Testis (tissue), 2 donors: ENCODE measurements at regions not wholly inside any gene's neighbourhood (a gene's known extent, or its start where the extent isn't known, plus 50 kb on each side); places are given as distances from the start of the nearest gene placed in this dataset.

Experiments used
- POLR2A ChIP-seq: fragments of 450-650 bp; IDR thresholded peaks from one replicate; pipeline ENCODE4 v1.6.1; 2017; ENCODE audit warnings: antibody characterized with exemption, mild to moderate bottlenecking, moderate library complexity
- TF ChIP-seq, protein P1 (sequence below), 3 experiments: fragments of 450-650 bp in 2 of 3; fragments of 200-600 bp in 1 of 3; sonication (generic) in 1 of 3; IDR thresholded peaks; one replicate each; pipeline ENCODE4 v1.5.1; 2016 to 2019; ENCODE audit warnings: antibody characterized with exemption in 3 of 3, mild to moderate bottlenecking in 2 of 3, moderate library complexity in 1 of 3

DNA sequence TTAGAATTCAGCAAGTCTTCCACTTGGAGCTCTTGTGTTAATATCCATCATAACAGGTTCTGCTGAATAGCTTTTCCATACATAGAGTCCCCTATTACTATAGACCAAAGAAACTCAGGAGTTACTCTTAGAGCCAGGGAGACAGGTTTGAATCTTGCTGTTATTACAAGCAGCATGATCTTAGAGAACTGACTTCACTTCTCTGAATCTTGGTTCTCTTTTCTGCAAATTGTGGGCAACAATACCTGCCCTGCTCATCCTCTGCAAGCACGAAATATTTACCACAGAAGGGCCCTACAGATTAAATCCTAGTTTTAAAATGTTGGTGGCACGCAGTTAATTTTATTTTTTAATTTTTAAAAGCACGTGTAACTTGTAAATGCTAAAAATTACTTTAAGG, 111.7 kb downstream of the TLR4 start:
- TF ChIP-seq, protein P1, sequence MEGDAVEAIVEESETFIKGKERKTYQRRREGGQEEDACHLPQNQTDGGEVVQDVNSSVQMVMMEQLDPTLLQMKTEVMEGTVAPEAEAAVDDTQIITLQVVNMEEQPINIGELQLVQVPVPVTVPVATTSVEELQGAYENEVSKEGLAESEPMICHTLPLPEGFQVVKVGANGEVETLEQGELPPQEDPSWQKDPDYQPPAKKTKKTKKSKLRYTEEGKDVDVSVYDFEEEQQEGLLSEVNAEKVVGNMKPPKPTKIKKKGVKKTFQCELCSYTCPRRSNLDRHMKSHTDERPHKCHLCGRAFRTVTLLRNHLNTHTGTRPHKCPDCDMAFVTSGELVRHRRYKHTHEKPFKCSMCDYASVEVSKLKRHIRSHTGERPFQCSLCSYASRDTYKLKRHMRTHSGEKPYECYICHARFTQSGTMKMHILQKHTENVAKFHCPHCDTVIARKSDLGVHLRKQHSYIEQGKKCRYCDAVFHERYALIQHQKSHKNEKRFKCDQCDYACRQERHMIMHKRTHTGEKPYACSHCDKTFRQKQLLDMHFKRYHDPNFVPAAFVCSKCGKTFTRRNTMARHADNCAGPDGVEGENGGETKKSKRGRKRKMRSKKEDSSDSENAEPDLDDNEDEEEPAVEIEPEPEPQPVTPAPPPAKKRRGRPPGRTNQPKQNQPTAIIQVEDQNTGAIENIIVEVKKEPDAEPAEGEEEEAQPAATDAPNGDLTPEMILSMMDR (IDR thresholded peaks at IDR 0.05), result no peak
- no peak for TF ChIP-seq POLR2A
